HG02943 (cell line): ENCODE measurements at regions not wholly inside any gene's neighbourhood (a gene's known extent, or its start where the extent isn't known, plus 50 kb on each side); places are given as distances from the start of the nearest gene placed in this dataset.
"Not testable (repeated sequence)": the region's sequence is repeated elsewhere in the genome, so short reads cannot be mapped to it uniquely, and the experiment has no call there.

Experiments used
- ATAC-seq: cut with Tn5 transposase; IDR thresholded peaks from one replicate; pipeline ENCODE4 v1.9.1; 2021; ENCODE audit warnings: mild to moderate bottlenecking, low read depth, moderate library complexity; ENCODE audit not compliant: unreplicated experiment

- no peak for ATAC-seq
Observed at GRCh38 chr4:131644619-131645018, 1504.5 kb upstream of the PCDH10 start.

GRCh38 chr4:131649227-131649626 is 1499.9 kb upstream of the PCDH10 start:
- no peak for ATAC-seq

DNA sequence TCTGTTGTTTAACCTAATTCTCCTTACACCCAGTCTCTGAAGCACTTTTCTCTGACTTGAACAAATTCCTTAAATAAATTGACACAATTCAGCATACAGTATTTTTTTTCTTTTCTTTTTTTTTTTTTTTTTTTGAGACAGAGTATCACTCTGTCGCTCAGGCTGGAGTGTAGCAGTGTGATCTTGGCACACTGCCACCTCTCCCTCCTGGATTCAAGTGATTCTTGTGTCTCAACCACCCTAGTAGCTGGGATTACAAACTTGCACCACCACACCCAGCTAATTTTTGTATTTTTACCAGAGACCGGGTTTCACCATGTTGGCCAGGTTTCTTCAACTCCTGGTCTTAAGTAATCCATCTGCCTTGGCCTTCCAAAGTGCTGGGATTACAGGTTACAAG is 1498.1 kb upstream of the PCDH10 start:
- ATAC-seq = no peak

GRCh38 chr4:131683314-131683713 is 1465.8 kb upstream of the PCDH10 start:
- not testable (repeated sequence) for ATAC-seq

- no peak for ATAC-seq
Observed at GRCh38 chr4:131721883-131722282, 1427.2 kb upstream of the PCDH10 start.

- ATAC-seq = not testable (repeated sequence)
Observed at GRCh38 chr4:131723069-131723468, 1426.0 kb upstream of the PCDH10 start.

GRCh38 chr4:131724847-131725246 is 1424.2 kb upstream of the PCDH10 start:
- not testable (repeated sequence) for ATAC-seq

DNA sequence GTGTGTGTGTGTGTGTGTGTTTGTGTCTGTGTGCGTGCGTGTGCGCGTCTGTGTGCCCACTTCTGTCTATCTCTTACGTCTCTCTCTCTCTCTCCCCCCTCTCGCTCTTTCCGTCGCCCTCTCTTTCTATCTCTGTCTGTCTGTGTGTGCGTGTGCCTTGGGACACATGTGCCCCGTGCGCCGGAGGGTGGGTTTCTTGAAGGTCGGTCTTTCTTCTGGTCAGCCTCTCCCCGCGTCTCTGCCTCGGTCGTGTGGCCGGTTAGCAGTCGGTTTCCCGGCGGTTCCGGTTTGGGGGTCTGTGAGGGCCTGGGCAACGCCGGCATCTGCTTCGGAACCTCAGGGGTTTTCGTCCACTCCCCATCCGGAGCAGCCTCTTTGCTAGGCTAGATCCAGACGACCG is 1423.6 kb upstream of the PCDH10 start:
- not testable (repeated sequence) for ATAC-seq

GRCh38 chr4:131726940-131727339 is 1422.2 kb upstream of the PCDH10 start:
- ATAC-seq = not testable (repeated sequence)

DNA sequence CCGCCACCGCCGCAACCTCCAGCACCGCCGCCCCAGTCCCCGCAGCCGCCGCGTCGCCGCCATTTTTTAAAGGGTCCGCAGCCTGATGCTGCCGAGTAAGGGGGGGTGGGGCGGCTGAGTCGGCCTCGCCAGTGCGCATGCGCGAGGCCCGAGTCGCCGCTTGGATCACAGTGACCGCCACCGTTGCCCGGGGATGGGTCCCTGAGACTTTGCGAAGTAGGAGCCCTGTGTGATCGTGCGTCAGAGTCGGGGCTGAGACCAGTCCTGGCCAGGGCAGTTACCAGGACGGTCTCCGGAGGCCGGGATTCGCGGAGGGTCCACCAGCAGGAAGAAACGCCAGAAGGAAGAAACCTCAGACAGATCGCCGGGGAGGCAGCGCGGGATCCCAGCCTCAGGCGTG is 1421.7 kb upstream of the PCDH10 start:
- not testable (repeated sequence) for ATAC-seq

DNA sequence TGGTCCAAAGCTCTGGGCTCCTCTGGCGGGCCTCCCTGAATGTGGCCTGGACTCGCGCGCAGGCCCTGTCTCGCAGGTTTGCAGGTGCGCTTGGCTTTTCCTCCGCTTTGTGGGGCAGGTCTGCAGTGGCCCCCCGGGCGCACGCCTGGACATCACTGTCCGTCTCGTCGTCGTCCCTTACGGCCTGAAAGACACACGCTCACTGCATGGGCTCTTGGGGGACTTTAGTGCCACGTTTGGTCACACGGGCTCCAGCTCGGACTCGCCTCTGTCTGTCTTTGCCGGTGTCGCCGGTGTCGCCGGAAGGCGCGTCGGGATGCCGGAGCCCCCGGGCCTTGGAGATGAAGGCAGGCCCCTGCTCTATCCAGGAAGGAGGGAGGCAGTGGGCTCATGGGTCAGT is 1419.9 kb upstream of the PCDH10 start:
- ATAC-seq = not testable (repeated sequence)

GRCh38 chr4:131729716-131730398 is 1419.2 kb upstream of the PCDH10 start:
- not testable (repeated sequence) for ATAC-seq

GRCh38 chr4:131730574-131730973 is 1418.5 kb upstream of the PCDH10 start:
- ATAC-seq = not testable (repeated sequence)

DNA sequence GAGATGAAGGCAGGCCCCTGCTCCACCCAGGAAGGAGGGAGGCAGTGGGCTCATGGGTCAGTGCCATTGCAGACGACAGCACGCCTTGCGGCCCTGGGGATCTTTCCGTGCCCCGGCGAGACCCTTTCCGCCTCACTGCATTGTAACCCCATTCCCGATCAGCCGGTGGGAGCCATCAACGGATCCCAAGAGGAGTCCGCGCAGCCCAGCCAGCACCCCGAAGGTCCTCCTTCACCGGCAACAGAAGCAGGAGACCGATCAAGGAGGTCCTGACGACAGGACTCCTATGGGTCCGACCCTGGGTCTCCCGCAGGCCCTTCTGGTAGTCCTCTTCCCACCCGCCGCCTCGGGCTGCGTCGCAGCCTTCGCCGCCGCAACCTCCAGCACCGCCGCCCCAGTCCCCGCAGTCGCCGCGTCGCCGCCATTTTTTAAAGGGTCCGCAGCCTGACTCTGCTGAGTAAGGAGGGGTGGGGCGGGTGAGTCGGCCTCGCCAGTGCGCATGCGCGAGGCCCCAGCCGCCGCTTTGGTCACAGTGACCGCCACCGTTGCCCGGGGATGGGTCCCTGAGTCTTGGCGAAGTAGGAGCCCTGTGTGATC is 1417.0 kb upstream of the PCDH10 start:
- ATAC-seq = not testable (repeated sequence)

DNA sequence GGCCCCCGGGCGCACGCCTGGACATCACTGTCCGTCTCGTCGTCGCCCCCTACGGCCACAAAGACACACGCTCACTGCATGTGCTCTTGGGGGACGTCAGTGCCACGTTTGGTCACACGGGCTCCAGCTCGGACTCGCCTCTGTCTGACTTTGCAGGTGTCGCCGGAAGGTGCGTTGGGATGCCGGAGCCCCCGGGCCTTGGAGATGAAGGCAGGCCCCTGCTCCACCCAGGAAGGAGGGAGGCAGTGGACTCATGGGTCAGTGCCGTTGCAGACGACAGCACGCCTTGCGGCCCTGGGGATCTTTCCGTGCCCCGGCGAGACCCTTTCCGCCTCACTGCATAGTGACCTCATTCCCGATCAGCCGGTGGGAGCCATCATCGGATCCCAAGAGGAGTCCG is 1414.8 kb upstream of the PCDH10 start:
- not testable (repeated sequence) for ATAC-seq

GRCh38 chr4:131734851-131735385 is 1414.2 kb upstream of the PCDH10 start:
- ATAC-seq = not testable (repeated sequence)

DNA sequence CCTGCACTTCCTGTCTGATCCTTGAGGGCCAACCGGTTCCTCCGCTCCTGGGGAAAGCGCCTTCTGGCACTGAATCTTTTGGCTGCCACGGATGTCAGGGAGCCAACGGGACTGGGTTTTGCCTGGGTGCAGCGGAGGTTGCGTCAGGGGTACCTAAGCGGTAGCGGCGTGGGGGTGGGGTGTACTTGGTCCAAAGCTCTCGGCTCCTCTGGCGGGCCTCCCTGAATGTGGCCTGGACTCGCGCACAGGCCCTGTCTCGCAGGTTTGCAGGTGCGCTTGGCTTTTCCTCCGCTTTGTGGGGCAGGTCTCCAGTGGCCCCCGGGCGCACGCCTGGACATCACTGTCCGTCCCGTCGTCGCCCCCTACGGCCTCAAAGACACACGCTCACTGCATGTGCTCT is 1410.1 kb upstream of the PCDH10 start:
- ATAC-seq = not testable (repeated sequence)

DNA sequence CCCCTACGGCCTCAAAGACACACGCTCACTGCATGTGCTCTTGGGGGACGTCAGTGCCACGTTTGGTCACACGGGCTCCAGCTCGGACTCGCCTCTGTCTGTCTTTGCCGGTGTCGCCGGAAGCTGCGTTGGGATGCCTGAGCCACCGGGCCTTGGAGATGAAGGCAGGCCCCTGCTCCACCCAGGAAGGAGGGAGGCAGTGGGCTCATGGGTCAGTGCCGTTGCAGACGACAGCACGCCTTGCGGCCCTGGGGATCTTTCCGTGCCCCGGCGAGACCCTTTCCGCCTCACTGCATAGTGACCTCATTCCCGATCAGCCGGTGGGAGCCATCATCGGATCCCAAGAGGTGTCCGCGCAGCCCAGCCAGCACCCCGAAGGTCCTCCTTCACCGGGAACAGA is 1407.3 kb upstream of the PCDH10 start:
- not testable (repeated sequence) for ATAC-seq

- ATAC-seq = not testable (repeated sequence)
Observed at GRCh38 chr4:131742536-131743205, 1406.4 kb upstream of the PCDH10 start.

DNA sequence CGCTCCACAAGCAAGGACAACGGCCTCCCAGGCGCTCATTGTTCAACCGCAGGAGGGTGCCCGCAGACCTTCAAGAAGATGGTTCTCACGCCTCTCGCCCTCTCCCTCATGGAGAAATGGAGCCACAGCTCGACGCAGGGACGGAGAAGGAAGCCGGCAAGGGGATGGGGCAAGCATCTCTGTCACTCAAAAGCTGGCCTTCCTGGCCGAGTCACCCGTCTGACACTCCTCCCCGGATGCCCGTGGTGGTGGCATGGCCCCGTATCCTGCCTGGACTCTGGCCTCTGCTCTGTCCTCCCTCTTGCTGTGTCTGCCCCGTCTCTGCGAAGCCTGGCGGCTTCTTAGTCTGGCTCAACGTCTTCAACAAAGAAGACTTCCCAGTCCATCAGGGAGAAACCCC is 1405.7 kb upstream of the PCDH10 start:
- not testable (repeated sequence) for ATAC-seq

DNA sequence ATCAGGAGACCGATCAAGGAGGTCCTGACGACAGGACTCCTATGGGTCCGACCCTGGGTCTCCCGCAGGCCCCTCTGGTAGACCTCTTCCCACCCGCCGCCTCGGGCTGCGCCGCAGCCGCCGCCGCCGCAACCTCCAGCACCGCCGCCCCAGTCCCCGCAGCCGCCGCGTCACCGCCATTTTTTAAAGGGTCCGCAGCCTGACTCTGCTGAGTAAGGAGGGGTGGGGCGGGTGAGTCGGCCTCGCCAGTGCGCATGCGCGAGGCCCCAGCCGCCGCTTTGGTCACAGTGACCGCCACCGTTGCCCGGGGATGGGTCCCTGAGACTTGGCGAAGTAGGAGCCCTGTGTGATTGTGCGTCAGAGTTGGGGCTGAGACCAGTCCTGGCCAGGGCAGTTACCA is 1401.9 kb upstream of the PCDH10 start:
- ATAC-seq = not testable (repeated sequence)
